OCI-LY1 (cell line): ENCODE measurements at regions not wholly inside any gene's neighbourhood (a gene's known extent, or its start where the extent isn't known, plus 50 kb on each side); places are given as distances from the start of the nearest gene placed in this dataset.

Experiments used
- H2AFZ ChIP-seq: fragments of 200-600 bp; sonication (generic), shearing (Covaris generic); 2 replicates; pipeline ENCODE4 v1.6.0; 2014; ENCODE audit warnings: antibody characterized with exemption, mild to moderate bottlenecking, low read length
- H3F3A ChIP-seq: fragments of 200-600 bp; sonication (generic), shearing (Covaris generic); 2 replicates; pipeline ENCODE4 v1.6.0; 2014; ENCODE audit warnings: mild to moderate bottlenecking, antibody characterized with exemption, low read length, moderate library complexity; ENCODE audit not compliant: insufficient read depth
- H3K27ac ChIP-seq: fragments of 200-600 bp; sonication (generic); 2 replicates; pipeline ENCODE4 v1.5.1; 2014; ENCODE audit warnings: low read length, mixed run types, mild to moderate bottlenecking, low read depth; ENCODE audit not compliant: poor library complexity, severe bottlenecking
- H3K27me3 ChIP-seq: fragments of 200-600 bp; sonication (generic); 2 replicates; pipeline ENCODE4 v1.6.0; 2014; ENCODE audit warnings: antibody characterized with exemption, mild to moderate bottlenecking, low read length, moderate library complexity; ENCODE audit not compliant: insufficient read depth
- H3K36me3 ChIP-seq: fragments of 200-600 bp; sonication (generic); 2 replicates; pipeline ENCODE4 v1.6.1; 2014; ENCODE audit warnings: mild to moderate bottlenecking, antibody characterized with exemption, low read length, moderate library complexity, mixed read lengths; ENCODE audit not compliant: insufficient read depth
- H3K4me1 ChIP-seq: fragments of 200-600 bp; sonication (generic); 2 replicates; pipeline ENCODE4 v1.5.1; 2014; ENCODE audit warnings: mild to moderate bottlenecking, low read length, moderate library complexity; ENCODE audit not compliant: insufficient read depth, severe bottlenecking
- H3K4me2 ChIP-seq: fragments of 200-600 bp; sonication (generic), shearing (Covaris generic); 2 replicates; pipeline ENCODE4 v1.6.1; 2014; ENCODE audit warnings: low read length
- H3K4me3 ChIP-seq: fragments of 200-600 bp; sonication (generic); 2 replicates; pipeline ENCODE4 v1.5.1; 2014; ENCODE audit warnings: low read length, low read depth, mild to moderate bottlenecking, mixed read lengths; ENCODE audit not compliant: poor library complexity, severe bottlenecking
- H3K79me2 ChIP-seq: fragments of 200-600 bp; shearing (Covaris generic); 2 replicates; pipeline ENCODE4 v1.6.1; 2016; ENCODE audit warnings: mixed run types, low read length, mixed read lengths; ENCODE audit not compliant: insufficient read depth
- H3K9ac ChIP-seq: fragments of 200-600 bp; sonication (generic), shearing (Covaris generic); 2 replicates; pipeline ENCODE4 v1.6.1; 2014; ENCODE audit warnings: mild to moderate bottlenecking, low read length, mixed read lengths
- H3K9me2 ChIP-seq: fragments of 200-600 bp; sonication (generic), shearing (Covaris generic); 2 replicates; pipeline ENCODE4 v1.6.1; 2014; ENCODE audit warnings: low read depth, mild to moderate bottlenecking, low read length, mixed read lengths
- H3K9me3 ChIP-seq: fragments of 200-600 bp; shearing (Covaris generic); 2 replicates; pipeline ENCODE4 v1.6.1; 2014; ENCODE audit warnings: low read length, mixed read lengths
- H4K20me1 ChIP-seq: fragments of 200-600 bp; sonication (generic), shearing (Covaris generic); 2 replicates; pipeline ENCODE4 v1.6.0; 2016; ENCODE audit warnings: mild to moderate bottlenecking, low read length; ENCODE audit not compliant: insufficient read depth
- EZH2 ChIP-seq: fragments of 200-600 bp; sonication (generic), shearing (Covaris generic); IDR thresholded peaks from 2 replicates; pipeline ENCODE4 v1.8.0; 2017; ENCODE audit warnings: borderline replicate concordance, mixed run types, mild to moderate bottlenecking, antibody characterized with exemption, low read length, moderate library complexity, mixed read lengths
- TF ChIP-seq, protein P1 (sequence below): fragments of 200-600 bp; sonication (generic), shearing (Covaris generic); IDR thresholded peaks from 2 replicates; pipeline ENCODE4 v1.5.1; 2017; ENCODE audit warnings: mild to moderate bottlenecking, antibody characterized with exemption, low read length, moderate library complexity, mixed read lengths

DNA sequence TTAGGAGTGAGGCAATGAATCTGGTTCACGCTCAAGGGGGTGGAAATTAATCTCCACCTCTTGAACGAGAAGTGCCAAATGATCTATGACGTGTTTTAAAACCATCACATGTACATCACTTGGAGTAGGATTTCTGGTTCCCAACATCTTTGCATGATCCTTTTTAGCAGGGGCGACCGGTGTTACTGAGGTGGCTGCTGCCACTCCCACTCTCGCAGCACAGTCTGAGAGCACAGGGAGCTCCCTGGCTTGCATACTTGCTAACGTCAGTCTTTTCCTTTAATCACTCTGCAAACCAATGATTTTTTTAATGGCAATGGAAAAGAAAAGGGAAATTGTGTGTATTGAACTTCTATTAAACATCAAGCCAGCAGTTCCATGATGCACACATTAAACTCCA is 624.4 kb downstream of the IRX1 start:
- Histone ChIP-seq H3F3A (no peaks in the 10 kb centered on the region), H3K4me3 (no peak overlapping the region), H3K4me1 (no peaks in the 10 kb centered on the region), H3K9me3 (no peaks in the 10 kb centered on the region), H3K4me2 (no peak overlapping the region), H3K79me2 (no peaks in the 10 kb centered on the region), H4K20me1 (no peaks in the 10 kb centered on the region), H3K9me2 (no peaks in the 10 kb centered on the region), H3K27me3 (no peaks in the 10 kb centered on the region), H3K36me3 (no peaks in the 10 kb centered on the region), H3K9ac (no peak overlapping the region), H3K27ac (no peak overlapping the region), H2AFZ (no peak overlapping the region)
- TF ChIP-seq, protein P1, sequence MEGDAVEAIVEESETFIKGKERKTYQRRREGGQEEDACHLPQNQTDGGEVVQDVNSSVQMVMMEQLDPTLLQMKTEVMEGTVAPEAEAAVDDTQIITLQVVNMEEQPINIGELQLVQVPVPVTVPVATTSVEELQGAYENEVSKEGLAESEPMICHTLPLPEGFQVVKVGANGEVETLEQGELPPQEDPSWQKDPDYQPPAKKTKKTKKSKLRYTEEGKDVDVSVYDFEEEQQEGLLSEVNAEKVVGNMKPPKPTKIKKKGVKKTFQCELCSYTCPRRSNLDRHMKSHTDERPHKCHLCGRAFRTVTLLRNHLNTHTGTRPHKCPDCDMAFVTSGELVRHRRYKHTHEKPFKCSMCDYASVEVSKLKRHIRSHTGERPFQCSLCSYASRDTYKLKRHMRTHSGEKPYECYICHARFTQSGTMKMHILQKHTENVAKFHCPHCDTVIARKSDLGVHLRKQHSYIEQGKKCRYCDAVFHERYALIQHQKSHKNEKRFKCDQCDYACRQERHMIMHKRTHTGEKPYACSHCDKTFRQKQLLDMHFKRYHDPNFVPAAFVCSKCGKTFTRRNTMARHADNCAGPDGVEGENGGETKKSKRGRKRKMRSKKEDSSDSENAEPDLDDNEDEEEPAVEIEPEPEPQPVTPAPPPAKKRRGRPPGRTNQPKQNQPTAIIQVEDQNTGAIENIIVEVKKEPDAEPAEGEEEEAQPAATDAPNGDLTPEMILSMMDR, result no peak
- no peak for TF ChIP-seq EZH2

DNA sequence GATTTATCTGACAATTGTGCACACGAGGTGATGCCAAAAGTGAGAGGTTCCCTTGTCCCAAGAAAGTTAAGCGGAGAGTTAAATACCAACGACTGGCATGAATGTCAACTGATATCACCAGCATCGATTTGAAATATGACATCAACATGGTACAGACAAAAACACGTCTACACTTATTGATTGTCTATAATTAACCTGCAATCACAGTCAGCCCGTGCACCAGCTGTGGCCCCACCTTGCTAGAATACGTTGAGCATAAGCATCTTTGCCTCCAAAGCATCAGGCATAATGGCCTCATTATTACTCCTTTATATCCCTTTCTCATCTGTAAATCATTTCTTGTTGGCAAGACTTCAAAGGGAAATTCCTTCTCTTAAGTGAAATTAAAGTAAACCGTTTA is 625.4 kb downstream of the IRX1 start:
- TF ChIP-seq, protein P1, result no peak
- Histone ChIP-seq H3K4me3 (no peak overlapping the region), H3K27me3 (no peaks in the 10 kb centered on the region), H3K36me3 (no peaks in the 10 kb centered on the region), H3K9me3 (no peaks in the 10 kb centered on the region), H3K9me2 (no peaks in the 10 kb centered on the region), H2AFZ (no peak overlapping the region), H3K4me1 (no peaks in the 10 kb centered on the region), H3K4me2 (no peak overlapping the region), H4K20me1 (no peaks in the 10 kb centered on the region), H3K27ac (no peak overlapping the region), H3K9ac (no peak overlapping the region), H3K79me2 (no peaks in the 10 kb centered on the region), H3F3A (no peaks in the 10 kb centered on the region)

DNA sequence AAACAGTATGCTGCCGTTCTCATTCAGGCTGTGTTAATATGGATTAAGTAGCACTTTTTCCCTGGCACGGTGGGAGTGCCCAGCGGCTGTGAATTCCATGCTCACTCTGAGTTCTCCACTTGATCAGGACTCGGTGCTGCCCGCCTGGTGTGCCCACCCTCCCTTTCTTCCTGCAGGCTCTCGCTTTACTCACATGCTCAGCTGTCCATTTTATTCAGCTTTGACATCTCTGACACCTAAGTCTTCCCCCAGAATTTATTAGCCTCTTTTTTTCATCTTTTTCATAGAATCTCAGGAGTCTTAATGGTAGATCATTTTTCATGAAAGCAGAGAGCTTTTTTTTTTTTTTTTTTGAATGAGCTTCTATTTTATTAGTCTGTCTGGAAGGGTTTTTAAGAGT is 626.5 kb downstream of the IRX1 start:
- H2AFZ ChIP-seq, result no peak overlapping the region
- H3K27ac ChIP-seq, result no peak overlapping the region
- no peak overlapping the region for H3K9ac ChIP-seq
- H3K9me2 ChIP-seq, result no peaks in the 10 kb centered on the region
- no peaks in the 10 kb centered on the region for H3K4me1 ChIP-seq
- H3K9me3 ChIP-seq, result no peaks in the 10 kb centered on the region
- H3K27me3 ChIP-seq, result no peaks in the 10 kb centered on the region
- TF ChIP-seq EZH2, result no peak
- TF ChIP-seq, protein P1, result no peak
- no peak overlapping the region for H3K4me2 ChIP-seq
- no peaks in the 10 kb centered on the region for H3K36me3 ChIP-seq
- no peaks in the 10 kb centered on the region for H3F3A ChIP-seq
- no peak overlapping the region for H3K4me3 ChIP-seq
- no peaks in the 10 kb centered on the region for H3K79me2 ChIP-seq
- no peaks in the 10 kb centered on the region for H4K20me1 ChIP-seq
